ENCODE measurements at regions not wholly inside any gene's neighbourhood (a gene's known extent, or its start where the extent isn't known, plus 50 kb on each side); places are given as distances from the start of the nearest gene placed in this dataset.

DNA sequence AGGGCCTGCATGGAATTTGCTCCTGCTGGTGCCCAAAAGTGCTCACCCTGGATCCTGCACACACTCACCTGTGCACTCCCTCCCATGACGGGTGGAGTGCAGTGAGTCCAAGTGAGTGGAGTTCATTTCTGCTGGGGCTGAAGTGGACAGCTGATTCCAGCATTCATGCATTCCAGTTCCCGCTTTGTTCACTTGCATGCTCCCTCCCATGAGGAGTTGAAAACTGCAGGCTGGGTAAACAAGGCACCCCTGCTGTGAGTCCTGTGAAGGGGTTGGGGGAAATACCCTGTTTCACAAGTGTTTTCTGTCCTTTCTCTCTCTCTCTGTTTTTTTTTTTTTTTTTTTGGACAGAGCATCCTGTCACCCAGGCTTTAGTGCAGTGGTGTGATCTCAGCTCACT, 454.1 kb upstream of the NOX3 start:
- no peak for DNase-seq (ENCODE audit: extremely low spot score)
- Histone ChIP-seq H3K9me3 (peaks cover 0 to 7% (median 0%) of the 10 kb centered on the region in 4 donors), H3K36me3 (no peaks in the 10 kb centered on the region), H3K27me3 (no peaks in the 10 kb centered on the region), H3K4me3 (no peak overlapping the region), H3K4me1 (no peaks in the 10 kb centered on the region), H3K27ac (replicated peaks in 1 of 4) (no peak overlapping the region)
- TF ChIP-seq, protein P1, sequence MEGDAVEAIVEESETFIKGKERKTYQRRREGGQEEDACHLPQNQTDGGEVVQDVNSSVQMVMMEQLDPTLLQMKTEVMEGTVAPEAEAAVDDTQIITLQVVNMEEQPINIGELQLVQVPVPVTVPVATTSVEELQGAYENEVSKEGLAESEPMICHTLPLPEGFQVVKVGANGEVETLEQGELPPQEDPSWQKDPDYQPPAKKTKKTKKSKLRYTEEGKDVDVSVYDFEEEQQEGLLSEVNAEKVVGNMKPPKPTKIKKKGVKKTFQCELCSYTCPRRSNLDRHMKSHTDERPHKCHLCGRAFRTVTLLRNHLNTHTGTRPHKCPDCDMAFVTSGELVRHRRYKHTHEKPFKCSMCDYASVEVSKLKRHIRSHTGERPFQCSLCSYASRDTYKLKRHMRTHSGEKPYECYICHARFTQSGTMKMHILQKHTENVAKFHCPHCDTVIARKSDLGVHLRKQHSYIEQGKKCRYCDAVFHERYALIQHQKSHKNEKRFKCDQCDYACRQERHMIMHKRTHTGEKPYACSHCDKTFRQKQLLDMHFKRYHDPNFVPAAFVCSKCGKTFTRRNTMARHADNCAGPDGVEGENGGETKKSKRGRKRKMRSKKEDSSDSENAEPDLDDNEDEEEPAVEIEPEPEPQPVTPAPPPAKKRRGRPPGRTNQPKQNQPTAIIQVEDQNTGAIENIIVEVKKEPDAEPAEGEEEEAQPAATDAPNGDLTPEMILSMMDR (IDR thresholded peaks at IDR 0.05) = no peak
- TF ChIP-seq POLR2A (IDR thresholded peaks at IDR 0.05; ENCODE audit: low read depth) (no peak), EP300 (IDR thresholded peaks at IDR 0.05) (no peak), POLR2AphosphoS5 (IDR thresholded peaks at IDR 0.05) (no peak)
- 83% methylated on average over 1 of the region's 2 CpGs for WGBS
- intact Hi-C loops (cut with DNase I) = no loop called here

DNA sequence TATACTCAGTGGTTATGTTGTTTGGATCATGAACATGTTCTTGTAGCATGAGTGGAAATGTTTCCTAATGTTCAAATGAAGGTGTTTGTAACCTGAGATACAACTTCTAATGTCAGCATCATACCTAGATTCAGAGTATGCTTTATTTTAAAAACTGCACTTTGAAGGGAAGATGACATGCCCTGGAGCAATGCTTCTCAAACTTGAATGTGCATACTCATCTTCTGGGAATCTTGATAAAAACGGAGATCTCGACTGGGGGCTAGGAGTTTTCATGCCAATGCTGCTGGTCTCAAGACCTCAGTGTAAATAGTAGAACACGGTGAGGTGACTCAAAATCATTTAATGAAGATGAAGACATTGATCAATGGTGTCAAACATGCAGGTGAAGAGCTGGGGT, 440.0 kb upstream of the NOX3 start:
- WGBS = 79% methylated on average over 3 of the region's 3 CpGs
- no peak for TF ChIP-seq EP300 (IDR thresholded peaks at IDR 0.05)
- TF ChIP-seq POLR2AphosphoS5 (IDR thresholded peaks at IDR 0.05) = no peak
- TF ChIP-seq, protein P1 (IDR thresholded peaks at IDR 0.05) = no peak
- TF ChIP-seq POLR2A (IDR thresholded peaks at IDR 0.05; ENCODE audit: low read depth) = no peak
- intact Hi-C loops (cut with DNase I) = no loop called here

DNA sequence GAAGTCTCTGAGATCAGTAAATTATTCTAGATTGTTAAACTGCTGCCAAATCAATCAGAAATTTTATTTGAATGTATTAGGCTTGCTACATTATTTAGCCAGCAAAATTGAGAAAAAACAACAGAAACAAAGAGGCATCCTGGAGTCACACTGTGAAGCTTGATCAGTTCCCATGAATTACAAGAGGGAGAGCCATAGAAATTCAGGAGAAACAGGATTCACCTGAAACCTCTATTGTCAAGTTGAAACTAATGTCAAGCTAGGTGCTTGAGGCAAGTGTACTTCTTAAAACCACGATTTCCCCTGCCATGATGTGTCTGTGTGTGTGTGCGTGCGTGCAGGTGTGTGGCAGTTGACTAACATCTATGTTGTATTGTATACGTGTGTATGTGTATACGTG, 439.1 kb upstream of the NOX3 start:
- H3K9me3 ChIP-seq = no peaks in the 10 kb centered on the region
- H3K27me3 ChIP-seq = no peaks in the 10 kb centered on the region
- no peak for DNase-seq (ENCODE audit: extremely low spot score)
- no peak overlapping the region for H3K27ac ChIP-seq (replicated peaks in 1 of 4)
- 85% methylated on average over 5 of the region's 5 CpGs for WGBS
- intact Hi-C loops (cut with DNase I) = no loop called here
- H3K4me3 ChIP-seq = no peak overlapping the region
- H3K36me3 ChIP-seq = no peaks in the 10 kb centered on the region
- H3K4me1 ChIP-seq = no peaks in the 10 kb centered on the region
- TF ChIP-seq, protein P1 (IDR thresholded peaks at IDR 0.05) = no peak
- TF ChIP-seq POLR2A (IDR thresholded peaks at IDR 0.05; ENCODE audit: low read depth) (no peak), EP300 (IDR thresholded peaks at IDR 0.05) (no peak), POLR2AphosphoS5 (IDR thresholded peaks at IDR 0.05) (no peak)

More for the DNA sequence above, 440.0 kb upstream of the NOX3 start:
- Histone ChIP-seq H3K4me3 (no peak overlapping the region), H3K36me3 (no peaks in the 10 kb centered on the region), H3K9me3 (no peaks in the 10 kb centered on the region), H3K27me3 (no peaks in the 10 kb centered on the region), H3K27ac (replicated peaks in 1 of 4) (no peak overlapping the region), H3K4me1 (no peaks in the 10 kb centered on the region)
- no peak for DNase-seq (ENCODE audit: extremely low spot score)

DNA sequence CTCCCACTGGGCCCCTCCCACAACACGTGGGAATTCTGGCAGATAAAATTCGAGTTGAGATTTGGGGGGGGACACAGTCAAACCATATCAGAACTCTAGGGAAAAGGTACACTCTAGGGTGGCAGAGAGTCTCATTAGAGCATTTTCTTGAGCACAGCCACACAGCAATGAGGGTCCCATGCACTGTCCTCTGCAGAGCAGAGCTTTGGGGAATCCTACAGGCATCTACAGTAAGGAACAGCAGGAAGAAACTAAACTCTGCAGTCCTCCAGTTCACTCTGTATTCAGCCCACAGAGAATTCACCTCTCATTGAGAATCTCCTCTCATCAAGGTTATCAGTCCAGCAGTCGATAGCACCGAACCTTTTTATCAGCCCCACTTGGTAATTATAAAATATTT, 438.6 kb upstream of the NOX3 start:
- WGBS = 69% methylated on average over 4 of the region's 4 CpGs
- no peak overlapping the region for H3K27ac ChIP-seq (replicated peaks in 1 of 4)
- DNase-seq (ENCODE audit: extremely low spot score) = no peak

DNA sequence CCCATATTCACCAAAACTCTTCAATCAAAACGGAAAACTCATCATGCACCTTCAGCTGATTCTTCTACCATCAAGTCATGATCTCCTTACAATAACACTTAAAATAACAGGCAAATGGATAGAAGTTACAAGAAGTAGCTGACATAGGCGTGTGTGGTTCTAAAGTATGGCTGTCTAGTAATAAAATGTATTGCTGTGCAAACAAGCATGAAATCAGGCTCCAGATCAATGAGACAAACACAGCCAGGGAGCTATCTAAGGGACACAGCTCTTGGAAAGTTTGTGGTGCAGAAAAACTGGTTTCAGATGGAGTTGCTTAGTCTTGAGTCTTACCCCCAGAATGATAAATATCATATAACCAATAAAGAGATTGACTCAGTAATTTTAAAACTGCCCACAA, 434.8 kb upstream of the NOX3 start:
- WGBS = 97% methylated on average over 2 of the region's 2 CpGs
- DNase-seq (ENCODE audit: extremely low spot score) = no peak
- Histone ChIP-seq H3K27me3 (no peaks in the 10 kb centered on the region), H3K9me3 (no peaks in the 10 kb centered on the region), H3K36me3 (no peaks in the 10 kb centered on the region), H3K4me3 (no peak overlapping the region), H3K27ac (replicated peaks in 1 of 4) (no peak overlapping the region), H3K4me1 (no peaks in the 10 kb centered on the region)
- intact Hi-C loops (cut with DNase I) = no loop called here
- TF ChIP-seq EP300 (IDR thresholded peaks at IDR 0.05) (no peak), POLR2A (IDR thresholded peaks at IDR 0.05; ENCODE audit: low read depth) (no peak), POLR2AphosphoS5 (IDR thresholded peaks at IDR 0.05) (no peak)
- TF ChIP-seq, protein P1 (IDR thresholded peaks at IDR 0.05) = no peak

More for the DNA sequence above, 438.6 kb upstream of the NOX3 start:
- Histone ChIP-seq H3K4me3 (no peak overlapping the region), H3K27me3 (no peaks in the 10 kb centered on the region), H3K36me3 (no peaks in the 10 kb centered on the region), H3K4me1 (no peaks in the 10 kb centered on the region), H3K9me3 (no peaks in the 10 kb centered on the region)
- no peak for TF ChIP-seq EP300 (IDR thresholded peaks at IDR 0.05)
- TF ChIP-seq POLR2A (IDR thresholded peaks at IDR 0.05; ENCODE audit: low read depth) = no peak
- TF ChIP-seq POLR2AphosphoS5 (IDR thresholded peaks at IDR 0.05) = no peak
- TF ChIP-seq, protein P1 (IDR thresholded peaks at IDR 0.05) = no peak
- intact Hi-C loops (cut with DNase I) = no loop called here

Measured in esophagus muscularis mucosa (tissue), 4 donors.